ENCODE measurements at regions not wholly inside any gene's neighbourhood (a gene's known extent, or its start where the extent isn't known, plus 50 kb on each side); places are given as distances from the start of the nearest gene placed in this dataset.

DNA sequence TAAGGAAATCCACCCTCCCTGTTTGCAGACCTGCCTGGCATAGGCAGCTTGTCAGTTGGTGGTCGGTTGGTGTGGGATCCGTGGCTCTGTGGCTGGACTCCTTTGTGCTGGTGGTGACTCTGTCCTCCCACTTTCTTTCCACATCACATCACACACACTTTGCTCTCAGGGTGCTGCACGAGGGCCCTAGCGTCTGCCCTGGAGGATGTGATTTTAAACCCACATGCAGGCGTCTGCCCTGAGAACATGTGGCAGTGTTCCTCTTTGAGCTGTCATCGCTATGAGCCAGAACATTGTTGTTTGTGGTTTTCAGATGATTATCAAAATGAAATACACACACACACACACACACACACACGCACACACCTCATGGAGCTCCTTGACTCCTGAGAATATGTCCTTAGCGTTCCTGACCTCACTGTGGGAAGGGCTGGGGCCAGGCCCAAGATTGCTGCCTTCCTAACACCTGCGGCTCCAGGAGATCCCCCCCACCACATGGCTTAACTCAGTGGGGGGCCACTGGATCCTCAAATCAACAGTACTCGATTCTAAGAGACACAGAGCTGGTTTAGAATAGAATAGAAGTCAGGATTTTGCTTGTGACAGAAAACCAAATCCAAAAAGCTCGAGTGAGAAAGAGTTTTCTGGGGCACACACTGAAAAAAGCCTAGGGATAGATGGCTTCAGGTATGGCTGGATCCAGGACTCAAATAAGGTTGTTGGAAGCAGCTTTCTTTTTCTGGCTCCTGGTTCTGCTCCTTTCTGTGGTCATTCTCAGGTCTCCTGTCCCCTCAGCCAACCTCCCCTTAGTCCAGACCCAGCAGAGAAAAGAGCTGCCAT is 54.8 kb downstream of the RTP5 start:
- no peak overlapping the region for H3K4me3 ChIP-seq (ENCODE audit: low read depth in 1 of 5, low read length in 5 of 5)
- H3K27me3 ChIP-seq (ENCODE audit: control insufficient read depth in 5 of 5, insufficient read depth in 4 of 5, low read length in 5 of 5): peaks cover 0 to 7% (median 0%) of the 10 kb centered on the region in 5 donors
- H3K9ac ChIP-seq (ENCODE audit: low read length in 5 of 5): no peak overlapping the region
- no peak overlapping the region for H3K27ac ChIP-seq (ENCODE audit: low read depth, low read length)
- H3K36me3 ChIP-seq (ENCODE audit: control insufficient read depth in 5 of 5, insufficient read depth in 5 of 5, low read length in 5 of 5): no peaks in the 10 kb centered on the region
- no peaks in the 10 kb centered on the region for H3K9me3 ChIP-seq (ENCODE audit: control insufficient read depth in 5 of 5, low read length in 5 of 5)
- no peaks in the 10 kb centered on the region for H3K4me1 ChIP-seq (ENCODE audit: control insufficient read depth in 5 of 5, insufficient read depth in 5 of 5, low read length in 5 of 5)

DNA sequence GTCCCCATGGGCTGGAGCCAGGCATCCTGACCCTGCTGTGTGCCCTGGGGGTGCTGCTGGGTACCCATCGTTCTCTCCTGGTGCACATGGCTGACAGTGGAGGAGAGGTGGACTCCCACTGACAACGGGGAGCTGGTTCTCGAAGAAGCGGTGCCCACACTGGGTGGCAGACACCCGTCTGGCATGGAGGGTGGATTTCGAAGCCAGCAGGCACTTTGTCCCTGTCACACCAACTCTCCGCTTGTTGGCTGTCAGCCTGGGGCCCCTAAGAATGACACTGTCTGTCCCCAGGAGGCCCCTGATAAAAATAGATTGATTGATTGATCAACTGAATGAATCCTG is 55.4 kb downstream of the RTP5 start:
- no peaks in the 10 kb centered on the region for H3K36me3 ChIP-seq (ENCODE audit: control insufficient read depth in 5 of 5, insufficient read depth in 5 of 5, low read length in 5 of 5)
- no peaks in the 10 kb centered on the region for H3K4me1 ChIP-seq (ENCODE audit: control insufficient read depth in 5 of 5, insufficient read depth in 5 of 5, low read length in 5 of 5)
- no peak overlapping the region for H3K9ac ChIP-seq (ENCODE audit: low read length in 5 of 5)
- peaks cover 0 to 7% (median 0%) of the 10 kb centered on the region in 5 donors for H3K27me3 ChIP-seq (ENCODE audit: control insufficient read depth in 5 of 5, insufficient read depth in 4 of 5, low read length in 5 of 5)
- no peaks in the 10 kb centered on the region for H3K9me3 ChIP-seq (ENCODE audit: control insufficient read depth in 5 of 5, low read length in 5 of 5)
- no peak overlapping the region for H3K27ac ChIP-seq (ENCODE audit: low read depth, low read length)
- no peak overlapping the region for H3K4me3 ChIP-seq (ENCODE audit: low read depth in 1 of 5, low read length in 5 of 5)

DNA sequence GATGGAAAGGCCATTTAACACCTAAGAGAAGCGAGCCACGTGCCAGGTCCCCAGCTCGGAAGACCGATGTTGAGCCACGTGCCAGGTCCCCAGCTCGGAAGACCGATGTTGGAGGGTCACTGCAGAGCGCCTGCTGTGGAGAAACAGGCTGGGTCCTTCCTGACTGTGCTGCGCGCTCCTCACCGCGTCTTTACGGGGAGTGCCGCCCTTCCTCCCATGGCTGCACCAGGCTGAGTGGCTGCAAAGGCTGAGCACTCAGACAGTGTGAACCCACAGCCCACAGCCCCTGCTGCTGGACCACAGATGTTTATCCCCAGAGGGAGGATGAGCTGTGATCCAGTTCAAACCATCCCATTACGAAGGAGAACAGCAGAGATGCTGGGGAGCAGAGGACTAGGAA is 55.7 kb downstream of the RTP5 start:
- Histone ChIP-seq H3K36me3 (ENCODE audit: control insufficient read depth in 5 of 5, insufficient read depth in 5 of 5, low read length in 5 of 5) (no peaks in the 10 kb centered on the region), H3K27me3 (ENCODE audit: control insufficient read depth in 5 of 5, insufficient read depth in 4 of 5, low read length in 5 of 5) (peaks cover 0 to 7% (median 0%) of the 10 kb centered on the region in 5 donors), H3K9me3 (ENCODE audit: control insufficient read depth in 5 of 5, low read length in 5 of 5) (no peaks in the 10 kb centered on the region), H3K27ac (ENCODE audit: low read depth, low read length) (no peak overlapping the region), H3K4me3 (ENCODE audit: low read depth in 1 of 5, low read length in 5 of 5) (no peak overlapping the region), H3K4me1 (ENCODE audit: control insufficient read depth in 5 of 5, insufficient read depth in 5 of 5, low read length in 5 of 5) (no peaks in the 10 kb centered on the region), H3K9ac (ENCODE audit: low read length in 5 of 5) (no peak overlapping the region)

DNA sequence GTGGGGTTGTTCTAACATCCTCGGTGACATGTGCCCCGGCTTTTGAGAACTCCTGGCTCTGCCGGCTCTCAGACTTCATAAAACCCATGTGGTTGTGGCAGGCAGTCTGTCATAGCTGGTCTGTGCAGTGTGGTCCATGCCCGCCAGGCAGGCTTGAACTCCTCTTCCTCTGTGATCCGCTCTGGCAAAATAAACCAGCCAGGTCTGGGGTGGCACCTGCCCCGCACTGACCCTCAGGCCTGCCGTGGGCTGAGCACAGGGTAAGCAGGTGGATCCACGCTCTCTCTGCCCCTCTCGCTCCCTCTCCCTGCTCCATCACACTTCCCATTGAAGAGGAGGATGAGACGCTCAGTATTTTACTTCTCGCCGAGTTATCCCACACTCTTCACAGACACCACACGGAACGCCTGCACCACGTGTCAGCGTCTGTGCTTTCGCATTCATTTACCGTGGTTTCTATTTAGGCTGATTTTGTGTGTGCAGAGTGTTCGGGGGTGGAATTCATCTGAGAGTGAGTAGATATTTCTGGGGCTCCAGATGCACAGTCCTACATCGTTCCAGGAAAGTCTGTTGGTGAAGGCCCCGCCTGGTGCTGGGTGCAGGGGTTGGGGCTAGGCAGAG is 56.4 kb downstream of the RTP5 start:
- H3K27me3 ChIP-seq (ENCODE audit: control insufficient read depth in 5 of 5, insufficient read depth in 4 of 5, low read length in 5 of 5): peaks cover 0 to 7% (median 0%) of the 10 kb centered on the region in 5 donors
- H3K9ac ChIP-seq (ENCODE audit: low read length in 5 of 5): no peak overlapping the region
- no peak overlapping the region for H3K27ac ChIP-seq (ENCODE audit: low read depth, low read length)
- no peaks in the 10 kb centered on the region for H3K4me1 ChIP-seq (ENCODE audit: control insufficient read depth in 5 of 5, insufficient read depth in 5 of 5, low read length in 5 of 5)
- no peaks in the 10 kb centered on the region for H3K36me3 ChIP-seq (ENCODE audit: control insufficient read depth in 5 of 5, insufficient read depth in 5 of 5, low read length in 5 of 5)
- no peaks in the 10 kb centered on the region for H3K9me3 ChIP-seq (ENCODE audit: control insufficient read depth in 5 of 5, low read length in 5 of 5)
- H3K4me3 ChIP-seq (ENCODE audit: low read depth in 1 of 5, low read length in 5 of 5): no peak overlapping the region

DNA sequence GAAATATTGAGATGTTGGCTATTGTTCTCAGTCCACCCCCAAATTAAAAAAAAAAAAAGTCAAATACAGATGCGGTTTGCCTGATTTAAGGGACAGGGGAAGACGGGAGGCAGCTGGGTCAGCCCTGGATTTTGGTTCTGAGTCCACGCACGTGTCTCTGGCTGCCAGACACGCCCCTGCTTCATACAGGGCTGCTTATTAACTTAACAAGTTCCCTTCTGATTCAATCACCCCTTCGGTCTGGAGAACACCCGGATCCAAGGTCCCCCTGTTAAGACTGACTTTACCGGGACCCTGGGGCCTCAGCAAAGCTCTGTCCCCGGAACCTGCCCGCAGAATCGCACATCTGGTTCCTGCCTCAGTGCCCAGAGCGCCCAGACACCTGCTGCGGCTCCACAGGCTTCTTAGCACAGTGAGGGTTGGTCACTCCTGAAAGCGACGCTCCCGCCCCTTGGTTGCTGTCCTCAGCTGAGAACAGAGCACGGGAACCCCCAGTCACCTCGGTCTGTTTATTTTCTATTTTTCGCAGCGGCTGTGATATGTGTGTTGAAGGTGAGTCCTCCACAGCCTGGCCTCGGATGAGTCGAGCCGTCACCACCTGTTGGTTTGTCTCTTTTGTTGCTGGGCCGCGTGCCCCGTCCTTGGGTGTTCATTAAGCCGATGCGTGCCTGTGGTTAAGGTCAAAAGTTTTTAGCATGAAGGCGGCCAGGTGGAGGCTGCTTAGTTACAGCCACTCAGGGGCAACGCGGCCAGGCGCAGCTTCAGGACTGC is 57.2 kb downstream of the RTP5 start:
- Histone ChIP-seq H3K36me3 (ENCODE audit: control insufficient read depth in 5 of 5, insufficient read depth in 5 of 5, low read length in 5 of 5) (no peaks in the 10 kb centered on the region), H3K4me1 (ENCODE audit: control insufficient read depth in 5 of 5, insufficient read depth in 5 of 5, low read length in 5 of 5) (no peaks in the 10 kb centered on the region), H3K9me3 (ENCODE audit: control insufficient read depth in 5 of 5, low read length in 5 of 5) (no peaks in the 10 kb centered on the region), H3K4me3 (ENCODE audit: low read depth in 1 of 5, low read length in 5 of 5) (no peak overlapping the region), H3K9ac (ENCODE audit: low read length in 5 of 5) (no peak overlapping the region), H3K27ac (ENCODE audit: low read depth, low read length) (no peak overlapping the region), H3K27me3 (ENCODE audit: control insufficient read depth in 5 of 5, insufficient read depth in 4 of 5, low read length in 5 of 5) (peaks cover 0 to 7% (median 0%) of the 10 kb centered on the region in 5 donors)

DNA sequence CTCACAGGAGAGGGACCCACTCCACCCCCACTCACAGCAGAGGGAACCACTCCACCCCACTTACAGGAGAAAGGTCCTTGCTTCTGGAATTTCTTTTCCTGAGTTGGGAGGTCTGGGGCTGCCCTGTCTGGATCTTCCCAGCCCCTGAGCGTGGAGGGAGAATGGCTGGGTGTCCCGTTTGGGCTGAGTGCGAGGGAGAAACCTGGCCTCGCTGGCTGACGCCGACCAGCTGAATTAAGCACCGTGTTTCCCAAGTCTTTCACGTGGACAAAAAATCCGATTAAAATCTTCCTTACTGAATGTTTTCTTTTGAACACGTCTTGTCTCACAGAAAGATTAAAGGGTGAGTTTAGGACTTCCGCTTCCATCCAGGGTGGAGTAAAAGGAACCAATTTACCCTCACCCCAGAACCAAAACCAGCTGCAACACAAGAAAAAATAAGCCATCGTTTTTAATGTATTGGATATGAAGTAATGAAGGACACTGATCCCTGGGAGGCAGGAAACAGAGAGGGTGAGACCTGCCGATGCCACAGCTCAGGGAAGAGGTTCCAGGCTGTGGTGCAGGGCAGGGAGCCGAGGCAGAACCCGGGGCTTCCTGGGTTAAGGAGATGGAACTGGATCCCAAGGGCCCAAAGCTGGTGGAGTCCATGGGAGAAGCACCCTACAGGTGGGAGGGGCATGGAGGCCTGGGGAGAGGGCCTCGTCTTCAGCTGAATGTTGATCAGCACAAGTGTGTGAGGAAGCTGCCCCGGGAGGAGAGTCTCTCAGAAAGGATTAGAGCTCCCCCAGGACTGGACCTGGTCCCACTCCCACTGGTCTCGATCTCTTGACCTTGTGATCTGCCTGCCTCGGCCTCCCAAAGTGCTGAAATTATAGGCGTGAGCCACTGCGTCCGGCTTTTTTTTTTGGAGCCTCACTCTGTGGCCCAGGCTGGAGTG is 60.3 kb downstream of the RTP5 start:
- Histone ChIP-seq H3K9ac (ENCODE audit: low read length in 5 of 5) (no peak overlapping the region), H3K4me1 (ENCODE audit: control insufficient read depth in 5 of 5, insufficient read depth in 5 of 5, low read length in 5 of 5) (peaks cover 0 to 3% (median 0%) of the 10 kb centered on the region in 5 donors), H3K36me3 (ENCODE audit: control insufficient read depth in 5 of 5, insufficient read depth in 5 of 5, low read length in 5 of 5) (no peaks in the 10 kb centered on the region), H3K4me3 (ENCODE audit: low read depth in 1 of 5, low read length in 5 of 5) (no peak overlapping the region), H3K27me3 (ENCODE audit: control insufficient read depth in 5 of 5, insufficient read depth in 4 of 5, low read length in 5 of 5) (peaks cover 0 to 9% (median 0%) of the 10 kb centered on the region in 5 donors), H3K9me3 (ENCODE audit: control insufficient read depth in 5 of 5, low read length in 5 of 5) (no peaks in the 10 kb centered on the region), H3K27ac (ENCODE audit: low read depth, low read length) (no peak overlapping the region)

DNA sequence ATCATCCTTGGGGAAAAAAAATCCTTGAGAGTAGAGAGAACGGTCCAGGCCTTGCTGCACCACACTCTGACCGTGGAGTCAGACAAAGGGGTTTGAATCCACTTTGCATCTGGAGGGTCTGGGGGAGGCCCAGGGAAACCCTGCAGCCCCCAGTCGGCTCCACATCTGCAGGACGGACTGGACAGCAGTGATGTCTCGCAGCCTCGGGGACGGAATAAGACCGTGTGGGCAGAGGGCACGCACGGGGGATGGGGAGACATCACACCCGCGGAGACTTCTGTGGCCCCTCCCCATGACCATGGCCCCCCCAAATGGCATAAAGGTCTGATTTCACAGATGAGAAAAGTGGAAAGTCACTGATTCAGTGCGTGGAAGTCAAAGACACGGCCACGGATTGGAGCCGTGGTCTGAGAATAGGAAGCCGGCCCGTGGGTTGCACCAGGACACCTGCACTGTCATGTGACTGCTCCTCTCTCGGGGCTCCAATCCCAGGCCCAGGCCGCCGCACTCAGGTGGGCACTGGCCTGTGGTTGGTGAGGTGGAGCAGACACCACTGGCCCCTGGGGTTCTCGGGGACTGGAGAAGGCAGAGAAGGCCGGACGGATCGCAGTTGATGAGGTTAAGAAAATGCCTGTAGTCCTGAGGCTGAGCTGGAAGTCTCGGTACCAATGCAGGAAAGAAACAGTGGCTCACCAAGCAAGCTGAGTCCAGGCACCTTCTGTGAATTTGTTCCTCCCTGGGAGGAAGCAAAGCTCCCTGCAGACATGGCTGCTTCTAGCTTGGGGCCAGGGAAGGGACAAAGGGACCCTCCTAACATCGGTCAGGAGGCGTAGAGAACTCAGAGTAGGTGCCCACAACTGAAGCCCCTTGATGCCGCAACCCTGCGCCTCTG is 61.8 kb downstream of the RTP5 start:
- no peak overlapping the region for H3K4me3 ChIP-seq (ENCODE audit: low read depth in 1 of 5, low read length in 5 of 5)
- H3K36me3 ChIP-seq (ENCODE audit: control insufficient read depth in 5 of 5, insufficient read depth in 5 of 5, low read length in 5 of 5): no peaks in the 10 kb centered on the region
- H3K9ac ChIP-seq (ENCODE audit: low read length in 5 of 5): no peak overlapping the region
- no peak overlapping the region for H3K27ac ChIP-seq (ENCODE audit: low read depth, low read length)
- no peaks in the 10 kb centered on the region for H3K9me3 ChIP-seq (ENCODE audit: control insufficient read depth in 5 of 5, low read length in 5 of 5)
- peaks cover 0 to 3% (median 0%) of the 10 kb centered on the region in 5 donors for H3K4me1 ChIP-seq (ENCODE audit: control insufficient read depth in 5 of 5, insufficient read depth in 5 of 5, low read length in 5 of 5)
- H3K27me3 ChIP-seq (ENCODE audit: control insufficient read depth in 5 of 5, insufficient read depth in 4 of 5, low read length in 5 of 5): peaks cover 0 to 3% (median 0%) of the 10 kb centered on the region in 5 donors

DNA sequence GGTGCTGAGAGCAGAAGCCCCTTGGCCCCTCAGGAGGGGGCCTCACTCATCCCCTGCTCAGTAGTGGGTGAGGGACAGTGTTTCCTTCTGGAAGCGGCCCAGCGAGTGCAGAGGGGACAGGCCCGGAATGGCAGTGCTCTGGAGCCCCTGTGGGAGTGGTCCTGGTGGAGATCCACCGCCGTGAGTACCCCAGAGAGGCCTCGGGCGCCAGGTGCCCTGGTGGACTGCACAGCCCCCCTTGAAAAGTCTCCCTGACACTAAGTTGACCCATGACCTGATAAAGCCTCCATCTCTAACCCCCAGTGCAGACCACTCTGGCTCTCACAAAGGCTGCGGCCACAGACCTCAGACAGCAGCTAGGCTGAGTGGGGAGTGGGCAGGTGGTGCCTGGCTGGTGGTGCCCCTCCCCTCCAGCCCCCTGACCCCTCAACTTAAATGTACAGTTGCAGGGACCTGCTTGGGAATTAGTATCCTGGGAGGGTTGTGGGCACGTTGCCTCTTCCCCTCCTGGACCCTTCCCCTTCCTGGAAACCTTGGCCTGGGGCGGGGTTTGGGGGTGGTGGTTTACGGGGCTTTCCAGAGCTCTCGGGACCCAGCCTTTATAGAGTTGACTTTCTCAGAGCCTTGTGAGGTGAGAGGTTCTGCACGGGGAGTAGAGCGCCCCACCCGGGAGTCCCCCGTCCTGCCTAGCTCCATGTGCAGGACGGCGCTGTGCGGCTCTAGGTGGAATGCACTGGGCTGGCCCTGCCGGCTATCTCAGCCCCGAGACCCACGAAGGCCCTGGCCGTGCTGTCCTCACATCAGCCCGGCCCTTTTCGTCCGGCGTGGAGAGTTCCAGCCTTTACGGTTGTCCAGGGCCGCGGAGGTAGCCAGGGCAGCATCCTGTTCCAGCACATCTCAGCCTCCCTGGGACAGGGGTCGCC is 62.7 kb downstream of the RTP5 start:
- Histone ChIP-seq H3K4me3 (ENCODE audit: low read depth in 1 of 5, low read length in 5 of 5) (no peak overlapping the region), H3K27ac (ENCODE audit: low read depth, low read length) (no peak overlapping the region), H3K27me3 (ENCODE audit: control insufficient read depth in 5 of 5, insufficient read depth in 4 of 5, low read length in 5 of 5) (peaks cover 0 to 3% (median 0%) of the 10 kb centered on the region in 5 donors), H3K9ac (ENCODE audit: low read length in 5 of 5) (no peak overlapping the region), H3K9me3 (ENCODE audit: control insufficient read depth in 5 of 5, low read length in 5 of 5) (no peaks in the 10 kb centered on the region), H3K36me3 (ENCODE audit: control insufficient read depth in 5 of 5, insufficient read depth in 5 of 5, low read length in 5 of 5) (no peaks in the 10 kb centered on the region), H3K4me1 (ENCODE audit: control insufficient read depth in 5 of 5, insufficient read depth in 5 of 5, low read length in 5 of 5) (peaks cover 0 to 3% (median 0%) of the 10 kb centered on the region in 5 donors)
